Skeletal muscle satellite cell (primary cell): ENCODE measurements at regions not wholly inside any gene's neighbourhood (a gene's known extent, or its start where the extent isn't known, plus 50 kb on each side); places are given as distances from the start of the nearest gene placed in this dataset.
"Not testable (repeated sequence)": the region's sequence is repeated elsewhere in the genome, so short reads cannot be mapped to it uniquely, and the experiment has no call there.

Source experiments
- H3K27me3 ChIP-seq: 2 replicates; pipeline ENCODE4 v1.7.0; 2013; ENCODE audit warnings: low read length; ENCODE audit not compliant: control insufficient read depth, insufficient read depth
- H3K36me3 ChIP-seq: 2 replicates; pipeline ENCODE4 v1.7.0; 2013; ENCODE audit warnings: mild to moderate bottlenecking, control low read depth, low read length; ENCODE audit not compliant: insufficient read depth
- H3K4me1 ChIP-seq: 2 replicates; pipeline ENCODE4 v1.7.0; 2013; ENCODE audit warnings: low read length; ENCODE audit not compliant: control insufficient read depth, insufficient read depth
- H3K4me2 ChIP-seq: 2 replicates; pipeline ENCODE4 v1.7.0; 2013; ENCODE audit warnings: mild to moderate bottlenecking, low read length
- H3K4me3 ChIP-seq: 2 replicates; pipeline ENCODE4 v1.7.0; 2013; ENCODE audit warnings: low read length
- H3K9ac ChIP-seq: 2 replicates; pipeline ENCODE4 v1.7.0; 2013; ENCODE audit warnings: mild to moderate bottlenecking, low read depth, low read length, moderate library complexity
- H3K9me3 ChIP-seq: replicated peaks from 2 replicates; pipeline ENCODE4 v1.7.0; 2013; ENCODE audit warnings: mild to moderate bottlenecking, control low read depth, low read length

GRCh38 chr15:20279056-20279455, 262.5 kb downstream of the GOLGA6L6 start:
- not testable (repeated sequence) for H3K4me2 ChIP-seq, H3K36me3 ChIP-seq, H3K27me3 ChIP-seq, H3K4me3 ChIP-seq, H3K4me1 ChIP-seq, H3K9ac ChIP-seq
- peaks cover 36% of the 10 kb centered on the region for H3K9me3 ChIP-seq

GRCh38 chr15:20278376-20278775, 263.2 kb downstream of the GOLGA6L6 start:
- H3K27me3 ChIP-seq, H3K36me3 ChIP-seq, H3K4me2 ChIP-seq, H3K4me3 ChIP-seq, H3K9ac ChIP-seq, H3K4me1 ChIP-seq: not testable (repeated sequence)
- H3K9me3 ChIP-seq = peaks cover 36% of the 10 kb centered on the region

GRCh38 chr15:20277451-20277850, 264.1 kb downstream of the GOLGA6L6 start:
- not testable (repeated sequence) for H3K4me2 ChIP-seq, H3K27me3 ChIP-seq, H3K4me3 ChIP-seq, H3K36me3 ChIP-seq, H3K4me1 ChIP-seq, H3K9ac ChIP-seq
- H3K9me3 ChIP-seq = peaks cover 45% of the 10 kb centered on the region

GRCh38 chr15:20276312-20277114, 265.1 kb downstream of the GOLGA6L6 start:
- H3K4me1 ChIP-seq, H3K27me3 ChIP-seq, H3K9ac ChIP-seq, H3K4me2 ChIP-seq, H3K36me3 ChIP-seq, H3K4me3 ChIP-seq: not testable (repeated sequence)
- H3K9me3 ChIP-seq = peaks cover 45% of the 10 kb centered on the region

- not testable (repeated sequence) for H3K4me1 ChIP-seq, H3K36me3 ChIP-seq, H3K4me3 ChIP-seq, H3K9ac ChIP-seq, H3K27me3 ChIP-seq, H3K4me2 ChIP-seq
- H3K9me3 ChIP-seq = peaks cover 38% of the 10 kb centered on the region
Measured at GRCh38 chr15:20275373-20275967, 266.1 kb downstream of the GOLGA6L6 start.

GRCh38 chr15:20272422-20273184, 269.0 kb downstream of the GOLGA6L6 start:
- Histone ChIP-seq H3K9me3 (peaks cover 29% of the 10 kb centered on the region), H3K9ac (no peak overlapping the region), H3K36me3 (no peaks in the 10 kb centered on the region)

GRCh38 chr15:20271647-20272046, 270.0 kb downstream of the GOLGA6L6 start:
- no peak overlapping the region for H3K9ac ChIP-seq
- no peaks in the 10 kb centered on the region for H3K27me3 ChIP-seq
- no peak overlapping the region for H3K4me2 ChIP-seq
- no peaks in the 10 kb centered on the region for H3K4me1 ChIP-seq
- no peaks in the 10 kb centered on the region for H3K36me3 ChIP-seq
- peaks cover 24% of the 10 kb centered on the region for H3K9me3 ChIP-seq
- H3K4me3 ChIP-seq = no peak overlapping the region

More at GRCh38 chr15:20272422-20273184, 269.0 kb downstream of the GOLGA6L6 start:
- Histone ChIP-seq H3K27me3 (no peaks in the 10 kb centered on the region), H3K4me2 (no peak overlapping the region), H3K4me1 (no peaks in the 10 kb centered on the region), H3K4me3 (no peak overlapping the region)

GRCh38 chr15:20269956-20270355, 271.6 kb downstream of the GOLGA6L6 start:
- H3K4me2 ChIP-seq, H3K9ac ChIP-seq, H3K36me3 ChIP-seq, H3K27me3 ChIP-seq, H3K4me1 ChIP-seq, H3K4me3 ChIP-seq: not testable (repeated sequence)
- peaks cover 19% of the 10 kb centered on the region for H3K9me3 ChIP-seq

- not testable (repeated sequence) for H3K4me3 ChIP-seq, H3K36me3 ChIP-seq, H3K4me1 ChIP-seq, H3K9ac ChIP-seq, H3K27me3 ChIP-seq, H3K4me2 ChIP-seq
- H3K9me3 ChIP-seq = peaks cover 15% of the 10 kb centered on the region
Measured at GRCh38 chr15:20267996-20268395, 273.6 kb downstream of the GOLGA6L6 start.

GRCh38 chr15:20267051-20267730, 274.4 kb downstream of the GOLGA6L6 start:
- not testable (repeated sequence) for H3K4me2 ChIP-seq, H3K4me3 ChIP-seq, H3K4me1 ChIP-seq, H3K9ac ChIP-seq, H3K27me3 ChIP-seq, H3K36me3 ChIP-seq
- peaks cover 12% of the 10 kb centered on the region for H3K9me3 ChIP-seq

- not testable (repeated sequence) for H3K4me1 ChIP-seq, H3K4me3 ChIP-seq, H3K27me3 ChIP-seq, H3K9ac ChIP-seq, H3K9me3 ChIP-seq, H3K4me2 ChIP-seq, H3K36me3 ChIP-seq
Measured at GRCh38 chr15:20265710-20266109, 275.9 kb downstream of the GOLGA6L6 start.
